ENCODE measurements at regions not wholly inside any gene's neighbourhood (a gene's known extent, or its start where the extent isn't known, plus 50 kb on each side); places are given as distances from the start of the nearest gene placed in this dataset.
A peak's percentile ranks its signal among the peaks of the same experiment; 100 is the strongest.

- no peak for DNase-seq (ENCODE audit: low read depth, low spot score)
These were observed 205.6 kb upstream of the S100G start for GRCh38 chrX:16444353-16444752.

DNA sequence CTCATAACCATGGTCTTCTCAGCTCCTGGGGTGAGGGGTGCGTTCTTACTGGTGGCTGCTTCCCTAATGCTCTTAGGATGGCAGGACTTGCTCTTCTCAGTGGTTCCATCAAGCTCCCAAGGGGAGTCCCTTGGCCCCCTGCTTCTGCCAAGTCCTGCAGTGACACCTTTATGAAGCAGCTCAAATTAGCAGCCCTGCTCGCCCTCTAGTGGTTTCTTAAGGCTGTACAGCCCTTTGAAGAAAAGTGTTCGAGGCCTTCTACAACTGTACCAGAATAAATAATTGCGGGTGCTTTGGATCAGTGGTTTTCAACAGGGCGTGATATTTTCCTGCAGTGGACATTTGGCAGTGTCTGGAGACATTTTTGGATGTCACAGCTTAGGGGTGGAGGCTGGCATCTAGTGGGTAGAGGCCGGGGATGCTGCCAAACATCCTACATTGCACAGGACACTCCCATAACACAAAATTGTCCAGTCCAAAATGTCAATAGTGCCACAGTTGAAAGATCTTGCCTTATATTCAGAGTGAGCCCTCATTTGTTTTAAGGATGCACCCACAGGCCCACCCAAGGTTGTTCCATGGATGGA is 204.7 kb upstream of the S100G start:
- DNase-seq (ENCODE audit: low read depth, low spot score): peak; percentile 68

DNA sequence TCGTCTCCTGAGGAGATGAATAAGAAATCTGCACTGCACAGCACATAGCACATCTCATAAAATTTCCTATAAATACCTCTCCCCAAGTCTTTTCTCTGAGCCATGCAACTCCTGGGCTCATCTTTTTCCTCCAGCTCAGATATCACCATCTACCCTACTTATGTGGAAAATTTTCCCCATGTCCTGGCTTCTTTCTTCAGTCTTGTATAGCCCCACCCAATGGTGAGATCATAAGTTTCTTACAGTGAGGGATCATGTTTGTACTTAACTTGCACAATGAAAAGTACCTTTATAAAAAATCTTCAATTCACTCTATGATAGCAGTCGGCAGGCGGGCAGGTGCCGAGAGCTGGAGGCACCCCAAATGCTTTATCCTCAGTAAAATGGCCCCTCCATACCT is 198.6 kb upstream of the S100G start:
- DNase-seq (ENCODE audit: low read depth, low spot score): no peak

- no peak for DNase-seq (ENCODE audit: low read depth, low spot score)
These were observed 195.0 kb upstream of the S100G start for GRCh38 chrX:16454926-16455325.

DNA sequence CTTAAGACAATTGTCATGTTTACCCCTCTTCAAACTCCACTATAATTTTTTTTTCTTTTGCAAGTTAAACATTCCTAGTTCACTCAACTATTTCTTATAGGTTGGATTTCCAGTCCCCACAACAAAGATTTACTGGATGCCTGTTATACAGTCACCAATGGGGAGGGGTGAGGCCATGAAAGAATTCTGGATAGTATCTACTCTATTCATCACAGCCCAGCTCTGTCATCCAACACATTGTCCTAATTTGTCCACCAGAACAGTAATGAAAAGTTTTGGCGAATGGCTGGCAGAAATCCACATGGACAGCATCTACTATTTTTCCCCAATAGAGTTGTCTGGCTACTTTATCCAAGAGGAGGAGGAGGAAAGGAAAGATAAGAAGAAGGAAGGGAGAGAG is 192.7 kb upstream of the S100G start:
- DNase-seq (ENCODE audit: low read depth, low spot score): no peak

DNA sequence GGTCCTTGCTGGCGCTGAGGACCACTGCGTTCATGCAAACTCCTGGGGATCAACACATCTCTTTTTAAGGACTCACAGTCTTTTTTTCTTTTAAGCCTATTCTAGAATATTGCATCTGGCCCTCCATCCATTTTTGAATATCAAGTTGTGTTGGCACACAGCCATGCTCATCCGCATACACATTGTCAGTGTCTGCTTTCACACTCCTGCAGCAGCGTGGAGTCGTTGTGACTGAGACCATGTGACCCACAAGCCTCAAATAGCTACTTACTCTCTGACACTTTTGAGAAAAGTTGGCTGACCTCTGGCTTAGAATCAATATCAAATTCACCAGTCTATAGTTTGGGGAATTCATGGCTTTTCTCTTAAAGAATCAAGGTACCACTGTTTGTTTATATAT is 191.8 kb upstream of the S100G start:
- no peak for DNase-seq (ENCODE audit: low read depth, low spot score)

- DNase-seq (ENCODE audit: low read depth, low spot score): no peak
These were observed 190.9 kb upstream of the S100G start for GRCh38 chrX:16459008-16459407.

GRCh38 chrX:16461968-16462367 is 188.0 kb upstream of the S100G start:
- no peak for DNase-seq (ENCODE audit: low read depth, low spot score)

- no peak for DNase-seq (ENCODE audit: low read depth, low spot score)
These were observed 187.0 kb upstream of the S100G start for GRCh38 chrX:16462912-16463311.

DNA sequence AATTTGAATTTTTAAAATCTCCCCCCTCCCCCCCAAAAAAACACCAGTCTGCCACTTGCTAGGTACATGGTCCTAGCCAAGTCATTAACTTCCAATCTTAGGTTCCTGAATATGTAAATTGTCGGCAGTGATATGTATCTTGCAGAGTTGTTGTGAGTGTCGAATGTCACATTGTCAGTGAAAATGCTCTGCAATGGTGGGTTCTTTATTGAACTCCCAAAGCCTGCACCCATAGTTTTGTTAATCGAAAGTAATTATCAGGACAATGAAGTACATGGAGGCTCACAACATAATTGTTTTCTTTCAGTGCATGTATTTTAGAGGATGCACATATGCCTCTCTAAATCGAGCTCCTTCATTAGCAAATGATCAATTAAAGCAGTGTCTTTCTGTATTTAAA is 185.6 kb upstream of the S100G start:
- no peak for DNase-seq (ENCODE audit: low read depth, low spot score)

- no peak for DNase-seq (ENCODE audit: low read depth, low spot score)
These were observed 184.7 kb upstream of the S100G start for GRCh38 chrX:16465081-16465876.

- peak; percentile 79 for DNase-seq (ENCODE audit: low read depth, low spot score)
These were observed 183.1 kb upstream of the S100G start for GRCh38 chrX:16466640-16467432.

GRCh38 chrX:16469870-16470269 is 180.1 kb upstream of the S100G start:
- DNase-seq (ENCODE audit: low read depth, low spot score): peak; percentile 50

DNA sequence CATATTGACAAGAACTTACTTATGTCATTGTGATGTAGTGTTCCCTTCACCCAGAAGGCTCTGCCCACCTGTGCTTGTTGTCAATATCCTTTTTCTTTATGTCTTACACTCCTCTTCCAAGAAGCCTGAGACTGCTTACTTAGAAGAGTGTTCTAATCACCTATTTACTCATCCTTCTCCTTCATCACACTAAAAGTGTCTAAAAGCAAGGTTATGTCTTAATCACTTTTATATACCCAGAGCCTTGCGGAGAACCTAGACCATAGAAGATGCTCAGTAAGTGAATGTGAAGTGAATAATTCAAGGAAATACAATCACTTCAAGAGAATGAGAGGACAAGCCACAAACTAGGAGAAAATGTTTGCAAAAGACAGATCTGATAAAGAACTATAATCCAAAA is 177.6 kb upstream of the S100G start:
- DNase-seq (ENCODE audit: low read depth, low spot score): no peak

DNA sequence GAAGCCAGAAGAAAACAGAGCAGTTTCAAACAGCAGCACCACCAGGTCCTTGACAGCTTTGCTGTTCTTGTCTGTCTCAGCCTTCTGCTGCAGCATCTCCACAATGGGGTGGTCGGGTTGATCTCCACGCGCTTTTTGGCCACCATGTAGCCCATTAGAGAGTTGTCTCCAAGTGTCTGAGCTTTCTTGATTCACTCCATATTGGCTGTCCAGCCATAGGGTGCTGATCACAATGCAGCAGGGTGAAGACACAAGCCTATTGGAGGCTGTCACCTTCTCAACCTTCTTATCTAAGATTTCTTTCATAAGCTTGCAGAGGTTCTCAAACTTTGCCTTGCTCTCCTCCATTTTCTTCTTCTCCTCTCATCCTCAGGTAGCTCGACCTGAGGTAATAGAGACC is 175.4 kb upstream of the S100G start:
- no peak for DNase-seq (ENCODE audit: low read depth, low spot score)

- no peak for DNase-seq (ENCODE audit: low read depth, low spot score)
These were observed 173.9 kb upstream of the S100G start for GRCh38 chrX:16476009-16476408.

- no peak for DNase-seq (ENCODE audit: low read depth, low spot score)
These were observed 173.3 kb upstream of the S100G start for GRCh38 chrX:16476692-16477091.

DNA sequence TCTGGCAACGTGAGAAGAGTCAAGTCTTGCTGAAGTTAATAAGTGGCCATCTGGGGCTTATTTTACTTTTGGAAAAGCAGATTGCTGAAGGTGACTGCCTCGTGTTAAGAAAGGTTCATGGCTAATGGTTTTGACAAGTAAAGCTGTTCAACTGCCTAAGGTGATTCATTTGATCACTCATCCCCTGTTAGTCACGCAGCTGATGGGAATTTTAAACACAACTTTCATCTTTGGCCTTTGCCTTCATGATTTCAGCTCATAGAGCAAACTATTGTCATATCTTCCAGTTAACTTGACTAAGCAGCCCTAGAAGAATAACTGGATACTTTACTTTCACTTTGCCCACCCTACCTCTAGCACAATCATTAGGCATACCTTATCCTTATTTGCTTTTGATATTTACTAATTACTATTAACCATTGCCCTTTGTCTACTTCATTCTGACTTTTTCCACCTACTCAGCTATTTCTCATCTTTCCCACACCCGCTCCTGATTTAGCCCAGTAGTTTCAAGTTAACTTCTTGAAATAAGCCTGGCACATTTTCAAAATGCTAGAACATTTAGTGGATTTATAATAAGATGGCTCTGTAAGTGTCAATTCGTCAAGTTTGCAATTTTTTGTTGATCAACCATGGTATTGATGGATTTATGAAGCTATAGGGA is 170.6 kb upstream of the S100G start:
- DNase-seq (ENCODE audit: low read depth, low spot score): no peak

GRCh38 chrX:16480049-16480448 is 169.9 kb upstream of the S100G start:
- no peak for DNase-seq (ENCODE audit: low read depth, low spot score)

- no peak for DNase-seq (ENCODE audit: low read depth, low spot score)
These were observed 165.6 kb upstream of the S100G start for GRCh38 chrX:16484338-16484737.

GRCh38 chrX:16487620-16488385 is 162.2 kb upstream of the S100G start:
- no peak for DNase-seq (ENCODE audit: low read depth, low spot score)

Measured in ELF-1 (cell line).